Esophagus muscularis mucosa (tissue), 4 donors: ENCODE measurements at regions not wholly inside any gene's neighbourhood (a gene's known extent, or its start where the extent isn't known, plus 50 kb on each side); places are given as distances from the start of the nearest gene placed in this dataset.

Experiments used
- EP300 ChIP-seq: sonication (generic); formaldehyde crosslinking; IDR thresholded peaks from one replicate; pipeline ENCODE4 v1.6.1; 2017; ENCODE audit warnings: antibody characterized with exemption
- POLR2A ChIP-seq: fragments of 450-650 bp; IDR thresholded peaks from one replicate; pipeline ENCODE4 v1.6.1; 2017; ENCODE audit warnings: antibody characterized with exemption, moderate library complexity, mild to moderate bottlenecking, low read depth
- POLR2AphosphoS5 ChIP-seq, 2 donors: sonication (generic); formaldehyde crosslinking; IDR thresholded peaks; one replicate each; pipeline ENCODE4 v1.6.1; 2017; ENCODE audit warnings: antibody characterized with exemption in 2 of 2
- TF ChIP-seq, protein P1 (sequence below), 3 experiments: fragments of 200-600 bp in 2 of 3; fragments of 450-650 bp in 1 of 3; sonication (generic) in 2 of 3; IDR thresholded peaks; one replicate each; pipeline ENCODE4 v1.5.1; 2017 to 2019; ENCODE audit warnings: antibody characterized with exemption in 3 of 3, mild to moderate bottlenecking in 2 of 3, moderate library complexity in 1 of 3

DNA sequence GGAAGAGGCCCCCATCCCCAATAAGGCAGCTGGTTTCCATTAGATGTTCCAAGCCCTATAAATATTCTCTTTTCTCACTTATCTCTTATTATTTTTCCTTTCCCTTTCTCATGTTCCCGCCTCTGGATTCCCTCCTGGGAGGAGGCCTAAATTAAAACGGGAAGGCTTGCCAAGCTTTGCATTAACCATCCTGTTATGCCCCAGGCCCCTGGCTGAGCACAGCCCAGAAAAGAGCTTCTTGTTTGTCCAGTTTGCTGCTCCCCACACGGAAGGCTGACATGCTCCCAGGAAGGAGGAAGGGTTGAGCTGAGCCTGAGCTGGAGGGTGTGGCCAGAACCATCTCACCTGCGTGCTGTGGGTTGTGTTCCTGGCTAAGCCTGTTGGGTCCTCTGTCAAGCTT is 63.1 kb upstream of the BOC start:
- TF ChIP-seq, protein P1, sequence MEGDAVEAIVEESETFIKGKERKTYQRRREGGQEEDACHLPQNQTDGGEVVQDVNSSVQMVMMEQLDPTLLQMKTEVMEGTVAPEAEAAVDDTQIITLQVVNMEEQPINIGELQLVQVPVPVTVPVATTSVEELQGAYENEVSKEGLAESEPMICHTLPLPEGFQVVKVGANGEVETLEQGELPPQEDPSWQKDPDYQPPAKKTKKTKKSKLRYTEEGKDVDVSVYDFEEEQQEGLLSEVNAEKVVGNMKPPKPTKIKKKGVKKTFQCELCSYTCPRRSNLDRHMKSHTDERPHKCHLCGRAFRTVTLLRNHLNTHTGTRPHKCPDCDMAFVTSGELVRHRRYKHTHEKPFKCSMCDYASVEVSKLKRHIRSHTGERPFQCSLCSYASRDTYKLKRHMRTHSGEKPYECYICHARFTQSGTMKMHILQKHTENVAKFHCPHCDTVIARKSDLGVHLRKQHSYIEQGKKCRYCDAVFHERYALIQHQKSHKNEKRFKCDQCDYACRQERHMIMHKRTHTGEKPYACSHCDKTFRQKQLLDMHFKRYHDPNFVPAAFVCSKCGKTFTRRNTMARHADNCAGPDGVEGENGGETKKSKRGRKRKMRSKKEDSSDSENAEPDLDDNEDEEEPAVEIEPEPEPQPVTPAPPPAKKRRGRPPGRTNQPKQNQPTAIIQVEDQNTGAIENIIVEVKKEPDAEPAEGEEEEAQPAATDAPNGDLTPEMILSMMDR (IDR thresholded peaks at IDR 0.05), result no peak
- TF ChIP-seq POLR2A (no peak), POLR2AphosphoS5 (IDR thresholded peaks at IDR 0.05) (no peak), EP300 (no peak)
